Loucy (cell line): ENCODE measurements at regions not wholly inside any gene's neighbourhood (a gene's known extent, or its start where the extent isn't known, plus 50 kb on each side); places are given as distances from the start of the nearest gene placed in this dataset.

ENCODE experiments used
- EZH2phosphoT487 ChIP-seq: fragments of 200-600 bp; IDR thresholded peaks from 2 replicates; pipeline ENCODE4 v1.6.1; 2018; ENCODE audit warnings: antibody characterized with exemption, mild to moderate bottlenecking, moderate library complexity, borderline replicate concordance
- TF ChIP-seq, protein P1 (sequence below): fragments of 200-600 bp; sonication (generic); conservative IDR thresholded peaks from 2 replicates; pipeline ENCODE4 v1.5.1; 2014; ENCODE audit warnings: mild to moderate bottlenecking, antibody characterized with exemption, low read length

DNA sequence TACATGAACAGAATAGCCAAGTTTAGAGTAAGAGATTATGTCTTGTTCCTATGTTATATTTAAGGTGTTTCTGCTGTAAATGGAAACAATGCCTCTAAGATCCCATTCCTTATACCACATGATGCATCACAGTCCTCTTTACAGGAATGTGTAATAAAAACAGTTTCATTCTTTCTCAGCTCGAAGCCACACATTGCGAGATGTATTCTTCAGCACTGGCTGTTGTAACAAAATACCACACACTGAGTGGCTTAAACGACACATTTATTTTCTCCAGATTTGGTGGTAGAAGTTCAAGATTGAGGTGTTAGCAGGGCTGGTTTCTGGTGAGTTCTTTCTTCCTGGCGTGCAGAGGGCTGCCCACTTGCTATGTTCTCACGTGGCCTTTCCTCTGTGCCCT is 246.2 kb downstream of the SOCS6 start:
- TF ChIP-seq, protein P1, sequence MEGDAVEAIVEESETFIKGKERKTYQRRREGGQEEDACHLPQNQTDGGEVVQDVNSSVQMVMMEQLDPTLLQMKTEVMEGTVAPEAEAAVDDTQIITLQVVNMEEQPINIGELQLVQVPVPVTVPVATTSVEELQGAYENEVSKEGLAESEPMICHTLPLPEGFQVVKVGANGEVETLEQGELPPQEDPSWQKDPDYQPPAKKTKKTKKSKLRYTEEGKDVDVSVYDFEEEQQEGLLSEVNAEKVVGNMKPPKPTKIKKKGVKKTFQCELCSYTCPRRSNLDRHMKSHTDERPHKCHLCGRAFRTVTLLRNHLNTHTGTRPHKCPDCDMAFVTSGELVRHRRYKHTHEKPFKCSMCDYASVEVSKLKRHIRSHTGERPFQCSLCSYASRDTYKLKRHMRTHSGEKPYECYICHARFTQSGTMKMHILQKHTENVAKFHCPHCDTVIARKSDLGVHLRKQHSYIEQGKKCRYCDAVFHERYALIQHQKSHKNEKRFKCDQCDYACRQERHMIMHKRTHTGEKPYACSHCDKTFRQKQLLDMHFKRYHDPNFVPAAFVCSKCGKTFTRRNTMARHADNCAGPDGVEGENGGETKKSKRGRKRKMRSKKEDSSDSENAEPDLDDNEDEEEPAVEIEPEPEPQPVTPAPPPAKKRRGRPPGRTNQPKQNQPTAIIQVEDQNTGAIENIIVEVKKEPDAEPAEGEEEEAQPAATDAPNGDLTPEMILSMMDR: no peak
- TF ChIP-seq EZH2phosphoT487: no peak
